HUES6 (cell line): ENCODE measurements at regions not wholly inside any gene's neighbourhood (a gene's known extent, or its start where the extent isn't known, plus 50 kb on each side); places are given as distances from the start of the nearest gene placed in this dataset.

Source experiments
- H3K27ac ChIP-seq: 2 replicates; pipeline ENCODE4 v1.7.0; 2013; ENCODE audit warnings: low read depth, mild to moderate bottlenecking, low read length, inconsistent platforms
- H3K27me3 ChIP-seq: 2 replicates; pipeline ENCODE4 v1.6.1; 2013; ENCODE audit warnings: low read length; ENCODE audit not compliant: control insufficient read depth, insufficient read depth
- H3K36me3 ChIP-seq: 2 replicates; pipeline ENCODE4 v1.6.1; 2013; ENCODE audit warnings: low read length; ENCODE audit not compliant: control insufficient read depth, insufficient read depth
- H3K4me1 ChIP-seq: 2 replicates; pipeline ENCODE4 v1.6.1; 2013; ENCODE audit warnings: low read length; ENCODE audit not compliant: control insufficient read depth, insufficient read depth
- H3K4me3 ChIP-seq: 2 replicates; pipeline ENCODE4 v1.5.1; 2013; ENCODE audit warnings: low read depth, low read length
- H3K9ac ChIP-seq: one replicate; pipeline ENCODE4 v1.6.1; 2013; ENCODE audit warnings: mild to moderate bottlenecking, low read length
- H3K9me3 ChIP-seq: 2 replicates; pipeline ENCODE4 v1.6.1; 2013; ENCODE audit warnings: low read depth, low read length; ENCODE audit not compliant: control insufficient read depth, insufficient read depth

GRCh38 chr14:27056586-27056985 is 458.8 kb upstream of the NOVA1 start:
- Histone ChIP-seq H3K4me1 (no peaks in the 10 kb centered on the region), H3K36me3 (no peaks in the 10 kb centered on the region), H3K27ac (no peak overlapping the region), H3K9ac (no peak overlapping the region), H3K9me3 (no peaks in the 10 kb centered on the region), H3K4me3 (no peak overlapping the region), H3K27me3 (no peaks in the 10 kb centered on the region)

- Histone ChIP-seq H3K9ac (no peak overlapping the region), H3K9me3 (no peaks in the 10 kb centered on the region), H3K4me1 (no peaks in the 10 kb centered on the region), H3K36me3 (no peaks in the 10 kb centered on the region), H3K27me3 (no peaks in the 10 kb centered on the region), H3K4me3 (no peak overlapping the region), H3K27ac (no peak overlapping the region)
Measured at GRCh38 chr14:27061299-27061698, 463.5 kb upstream of the NOVA1 start.

GRCh38 chr14:27063959-27064358 is 466.1 kb upstream of the NOVA1 start:
- no peak overlapping the region for H3K27ac ChIP-seq
- H3K27me3 ChIP-seq = no peaks in the 10 kb centered on the region
- no peaks in the 10 kb centered on the region for H3K4me1 ChIP-seq
- no peak overlapping the region for H3K4me3 ChIP-seq
- H3K9me3 ChIP-seq = no peaks in the 10 kb centered on the region
- no peak overlapping the region for H3K9ac ChIP-seq
- H3K36me3 ChIP-seq = no peaks in the 10 kb centered on the region

GRCh38 chr14:27065886-27066285 is 468.1 kb upstream of the NOVA1 start:
- H3K27me3 ChIP-seq = no peaks in the 10 kb centered on the region
- no peak overlapping the region for H3K4me3 ChIP-seq
- no peaks in the 10 kb centered on the region for H3K9me3 ChIP-seq
- no peaks in the 10 kb centered on the region for H3K4me1 ChIP-seq
- H3K27ac ChIP-seq = no peak overlapping the region
- no peaks in the 10 kb centered on the region for H3K36me3 ChIP-seq
- no peak overlapping the region for H3K9ac ChIP-seq

GRCh38 chr14:27067961-27068360 is 470.1 kb upstream of the NOVA1 start:
- Histone ChIP-seq H3K4me1 (no peaks in the 10 kb centered on the region), H3K36me3 (no peaks in the 10 kb centered on the region), H3K4me3 (no peak overlapping the region), H3K9ac (no peak overlapping the region), H3K9me3 (no peaks in the 10 kb centered on the region), H3K27me3 (no peaks in the 10 kb centered on the region), H3K27ac (no peak overlapping the region)

GRCh38 chr14:27072589-27072988 is 474.8 kb upstream of the NOVA1 start:
- Histone ChIP-seq H3K27ac (no peak overlapping the region), H3K9ac (no peak overlapping the region), H3K4me3 (no peak overlapping the region), H3K36me3 (no peaks in the 10 kb centered on the region), H3K27me3 (no peaks in the 10 kb centered on the region), H3K9me3 (no peaks in the 10 kb centered on the region), H3K4me1 (no peaks in the 10 kb centered on the region)

GRCh38 chr14:27075503-27075902 is 477.7 kb upstream of the NOVA1 start:
- H3K27ac ChIP-seq = no peak overlapping the region
- H3K27me3 ChIP-seq = no peaks in the 10 kb centered on the region
- H3K9me3 ChIP-seq = no peaks in the 10 kb centered on the region
- H3K9ac ChIP-seq = no peak overlapping the region
- no peaks in the 10 kb centered on the region for H3K4me1 ChIP-seq
- no peaks in the 10 kb centered on the region for H3K36me3 ChIP-seq
- no peak overlapping the region for H3K4me3 ChIP-seq

- Histone ChIP-seq H3K9ac (no peak overlapping the region), H3K4me1 (no peaks in the 10 kb centered on the region), H3K4me3 (no peak overlapping the region), H3K9me3 (no peaks in the 10 kb centered on the region), H3K36me3 (no peaks in the 10 kb centered on the region), H3K27ac (no peak overlapping the region), H3K27me3 (no peaks in the 10 kb centered on the region)
Measured at GRCh38 chr14:27077214-27077613, 479.4 kb upstream of the NOVA1 start.

GRCh38 chr14:27077710-27078109 is 479.9 kb upstream of the NOVA1 start:
- H3K36me3 ChIP-seq = no peaks in the 10 kb centered on the region
- H3K4me1 ChIP-seq = no peaks in the 10 kb centered on the region
- H3K27ac ChIP-seq = no peak overlapping the region
- no peak overlapping the region for H3K4me3 ChIP-seq
- no peaks in the 10 kb centered on the region for H3K9me3 ChIP-seq
- no peaks in the 10 kb centered on the region for H3K27me3 ChIP-seq
- H3K9ac ChIP-seq = no peak overlapping the region

- Histone ChIP-seq H3K36me3 (no peaks in the 10 kb centered on the region), H3K9me3 (no peaks in the 10 kb centered on the region), H3K9ac (no peak overlapping the region), H3K4me3 (no peak overlapping the region), H3K27ac (no peak overlapping the region), H3K27me3 (no peaks in the 10 kb centered on the region), H3K4me1 (no peaks in the 10 kb centered on the region)
Measured at GRCh38 chr14:27078191-27078590, 480.4 kb upstream of the NOVA1 start.

GRCh38 chr14:27079716-27080115 is 481.9 kb upstream of the NOVA1 start:
- H3K36me3 ChIP-seq = no peaks in the 10 kb centered on the region
- H3K9ac ChIP-seq = no peak overlapping the region
- H3K9me3 ChIP-seq = no peaks in the 10 kb centered on the region
- no peak overlapping the region for H3K4me3 ChIP-seq
- H3K4me1 ChIP-seq = no peaks in the 10 kb centered on the region
- H3K27me3 ChIP-seq = no peaks in the 10 kb centered on the region
- no peak overlapping the region for H3K27ac ChIP-seq

GRCh38 chr14:27085500-27085899 is 487.7 kb upstream of the NOVA1 start:
- Histone ChIP-seq H3K36me3 (no peaks in the 10 kb centered on the region), H3K4me1 (no peaks in the 10 kb centered on the region), H3K9ac (no peak overlapping the region), H3K27ac (no peak overlapping the region), H3K9me3 (no peaks in the 10 kb centered on the region), H3K27me3 (no peaks in the 10 kb centered on the region), H3K4me3 (no peak overlapping the region)
